ENCODE measurements at regions not wholly inside any gene's neighbourhood (a gene's known extent, or its start where the extent isn't known, plus 50 kb on each side); places are given as distances from the start of the nearest gene placed in this dataset.

GRCh38 chr14:98959958-98960616 is 311.9 kb downstream of the BCL11B start:
- TF ChIP-seq POLR2A (IDR thresholded peaks at IDR 0.05), result no peak
- TF ChIP-seq CTCF (IDR thresholded peaks at IDR 0.05), result no peak
- TF ChIP-seq EP300 (IDR thresholded peaks at IDR 0.05), result no peak
